Astrocyte (in vitro differentiated cells and primary cell): ENCODE measurements at regions not wholly inside any gene's neighbourhood (a gene's known extent, or its start where the extent isn't known, plus 50 kb on each side); places are given as distances from the start of the nearest gene placed in this dataset.

ENCODE experiments used
- DNase-seq: peaks from one replicate; pipeline ENCODE4 v3.0.0-alpha.2; 2010; ENCODE audit warnings: low read depth
- FAIRE-seq: peaks from 2 replicates; lab custom pipeline; 2011; peaks lifted over from hg19 to GRCh38; lab: Jason Lieb, UNC
- H2AFZ ChIP-seq: 2 replicates; pipeline ENCODE4 v1.6.0; 2012; ENCODE audit warnings: low read depth, low read length, inconsistent platforms
- H3K27ac ChIP-seq: 2 replicates; pipeline ENCODE4 v1.5.1; 2011; ENCODE audit warnings: low read depth, low read length, inconsistent platforms
- H3K27me3 ChIP-seq: 2 replicates; pipeline ENCODE4 v1.6.0; 2011; ENCODE audit warnings: low read length, inconsistent platforms; ENCODE audit not compliant: insufficient read depth
- H3K36me3 ChIP-seq: 2 replicates; pipeline ENCODE4 v1.5.1; 2011; ENCODE audit warnings: low read length, inconsistent platforms; ENCODE audit not compliant: insufficient read depth
- H3K4me1 ChIP-seq: 2 replicates; pipeline ENCODE4 v1.5.1; 2011; ENCODE audit warnings: low read length, inconsistent platforms; ENCODE audit not compliant: insufficient read depth
- H3K4me2 ChIP-seq: 2 replicates; pipeline ENCODE4 v1.6.0; 2012; ENCODE audit warnings: low read length, inconsistent platforms
- H3K4me3 ChIP-seq: 2 replicates; pipeline ENCODE4 v1.5.1; 2011; ENCODE audit warnings: low read depth, mild to moderate bottlenecking, low read length, inconsistent platforms; ENCODE audit not compliant: insufficient read depth
- H3K79me2 ChIP-seq: 2 replicates; pipeline ENCODE4 v1.6.0; 2012; ENCODE audit warnings: mild to moderate bottlenecking, low read length, inconsistent platforms; ENCODE audit not compliant: insufficient read depth
- H3K9ac ChIP-seq: 2 replicates; pipeline ENCODE4 v1.6.0; 2012; ENCODE audit warnings: mild to moderate bottlenecking, low read length, inconsistent platforms
- H3K9me3 ChIP-seq: 2 replicates; pipeline ENCODE4 v1.5.1; 2012; ENCODE audit warnings: low read depth, mild to moderate bottlenecking, low read length, inconsistent platforms; ENCODE audit not compliant: insufficient read depth
- H4K20me1 ChIP-seq: 2 replicates; pipeline ENCODE4 v1.6.0; 2012; ENCODE audit warnings: low read length, inconsistent platforms; ENCODE audit not compliant: insufficient read depth
- H3K27ac Mint-ChIP-seq: one replicate; pipeline ENCODE4 v1.8.0; 2021; ENCODE audit warnings: mild to moderate bottlenecking, mixed read lengths; ENCODE audit not compliant: unreplicated experiment
- H3K27me3 Mint-ChIP-seq: one replicate; pipeline ENCODE4 v1.8.0; 2021; ENCODE audit warnings: low read depth, mixed read lengths; ENCODE audit not compliant: unreplicated experiment
- H3K36me3 Mint-ChIP-seq: one replicate; pipeline ENCODE4 v1.8.0; 2021; ENCODE audit warnings: low read depth, mixed read lengths; ENCODE audit not compliant: unreplicated experiment
- H3K4me1 Mint-ChIP-seq: one replicate; pipeline ENCODE4 v1.8.0; 2021; ENCODE audit warnings: low read depth, mixed read lengths; ENCODE audit not compliant: unreplicated experiment
- H3K4me3 Mint-ChIP-seq: one replicate; pipeline ENCODE4 v1.8.0; 2021; ENCODE audit warnings: mild to moderate bottlenecking, moderate library complexity, mixed read lengths; ENCODE audit not compliant: unreplicated experiment
- H3K9me3 Mint-ChIP-seq: one replicate; pipeline ENCODE4 v1.8.0; 2021; ENCODE audit warnings: mild to moderate bottlenecking, mixed read lengths; ENCODE audit not compliant: unreplicated experiment
- CTCF ChIP-seq: IDR thresholded peaks from 2 replicates; pipeline ENCODE4 v1.5.1; 2011; ENCODE audit warnings: low read depth, mild to moderate bottlenecking, inconsistent platforms, low read length, moderate library complexity; ENCODE audit not compliant: insufficient read depth
- EZH2 ChIP-seq: IDR thresholded peaks from 2 replicates; pipeline ENCODE4 v1.6.1; 2012; ENCODE audit warnings: mild to moderate bottlenecking, low read length, inconsistent platforms; ENCODE audit not compliant: insufficient read depth

- no peaks in the 10 kb centered on the region for H3K79me2 ChIP-seq
- H2AFZ ChIP-seq = no peak overlapping the region
- no peak overlapping the region for H3K4me2 ChIP-seq
- no peak overlapping the region for H3K27ac ChIP-seq
- H3K4me1 ChIP-seq = peaks cover 19% of the 10 kb centered on the region
- H3K36me3 ChIP-seq = no peaks in the 10 kb centered on the region
- Mint-ChIP-seq H3K27ac (no peak overlapping the region), H3K9me3 (peaks cover 3% of the 10 kb centered on the region), H3K4me1 (peaks cover 29% of the 10 kb centered on the region), H3K27me3 (peaks cover 22% of the 10 kb centered on the region), H3K4me3 (no peak overlapping the region), H3K36me3 (peaks cover 1% of the 10 kb centered on the region)
- no peak overlapping the region for H3K9ac ChIP-seq
- no peak for DNase-seq
- H4K20me1 ChIP-seq = no peaks in the 10 kb centered on the region
- peaks cover 15% of the 10 kb centered on the region for H3K27me3 ChIP-seq
- H3K4me3 ChIP-seq = no peak overlapping the region
- TF ChIP-seq EZH2 (no peak), CTCF (no peak)
- no peak for FAIRE-seq
- no peaks in the 10 kb centered on the region for H3K9me3 ChIP-seq
These were observed 501.8 kb upstream of the SULF2 start for GRCh38 chr20:48287021-48287494.

- H3K4me2 ChIP-seq = no peak overlapping the region
- H3K27me3 Mint-ChIP-seq = peaks cover 22% of the 10 kb centered on the region
- no peaks in the 10 kb centered on the region for H4K20me1 ChIP-seq
- peaks cover 13% of the 10 kb centered on the region for H3K27me3 ChIP-seq
- H3K27ac Mint-ChIP-seq = no peak overlapping the region
- H3K36me3 ChIP-seq = no peaks in the 10 kb centered on the region
- peaks cover 19% of the 10 kb centered on the region for H3K4me1 ChIP-seq
- H3K4me3 Mint-ChIP-seq = no peak overlapping the region
- H3K27ac ChIP-seq = no peak overlapping the region
- peaks cover 3% of the 10 kb centered on the region for H3K9me3 Mint-ChIP-seq
- H3K36me3 Mint-ChIP-seq = peaks cover 1% of the 10 kb centered on the region
- no peaks in the 10 kb centered on the region for H3K9me3 ChIP-seq
- no peak overlapping the region for H3K4me3 ChIP-seq
- H3K79me2 ChIP-seq = no peaks in the 10 kb centered on the region
- H2AFZ ChIP-seq = no peak overlapping the region
- no peak for DNase-seq
- TF ChIP-seq CTCF (no peak), EZH2 (no peak)
- no peak for FAIRE-seq
- H3K4me1 Mint-ChIP-seq = peaks cover 29% of the 10 kb centered on the region
- H3K9ac ChIP-seq = no peak overlapping the region
These were observed 501.3 kb upstream of the SULF2 start for GRCh38 chr20:48286601-48287000.

- H3K4me1 Mint-ChIP-seq = peaks cover 29% of the 10 kb centered on the region
- Histone ChIP-seq H3K4me2 (no peak overlapping the region), H3K27me3 (peaks cover 11% of the 10 kb centered on the region), H3K36me3 (no peaks in the 10 kb centered on the region), H3K4me3 (no peak overlapping the region), H3K79me2 (no peaks in the 10 kb centered on the region), H3K4me1 (peaks cover 19% of the 10 kb centered on the region), H3K9me3 (no peaks in the 10 kb centered on the region), H3K27ac (no peak overlapping the region), H2AFZ (no peak overlapping the region), H3K9ac (no peak overlapping the region), H4K20me1 (no peaks in the 10 kb centered on the region)
- peak overlapping the region; percentile 87 for H3K27ac Mint-ChIP-seq
- H3K4me3 Mint-ChIP-seq = no peak overlapping the region
- FAIRE-seq (no peak), DNase-seq (no peak)
- peaks cover 14% of the 10 kb centered on the region for H3K27me3 Mint-ChIP-seq
- H3K36me3 Mint-ChIP-seq = peaks cover 1% of the 10 kb centered on the region
- TF ChIP-seq EZH2 (no peak), CTCF (no peak)
- peaks cover 3% of the 10 kb centered on the region for H3K9me3 Mint-ChIP-seq
These were observed 500.4 kb upstream of the SULF2 start for GRCh38 chr20:48285656-48286055.
